Inflammatory macrophage (primary cell): ENCODE measurements at regions not wholly inside any gene's neighbourhood (a gene's known extent, or its start where the extent isn't known, plus 50 kb on each side); places are given as distances from the start of the nearest gene placed in this dataset.
"Not testable (repeated sequence)": the region's sequence is repeated elsewhere in the genome, so short reads cannot be mapped to it uniquely, and the experiment has no call there.

Experiments used
- DNase-seq, 2 donors: peaks; one replicate each; pipeline ENCODE4 v3.0.0-alpha.2; 2020 to 2022

- no peak for DNase-seq
Measured at GRCh38 chr5:116912221-116912620, 337.6 kb upstream of the SEMA6A start.

GRCh38 chr5:116911074-116911473 lies 336.5 kb upstream of the SEMA6A start:
- DNase-seq = no peak

- no peak for DNase-seq
Measured at GRCh38 chr5:116908537-116908936, 333.9 kb upstream of the SEMA6A start.

GRCh38 chr5:116905885-116906284 lies 331.3 kb upstream of the SEMA6A start:
- DNase-seq = no peak

GRCh38 chr5:116900793-116901192 lies 326.2 kb upstream of the SEMA6A start:
- DNase-seq = no peak

- DNase-seq = no peak
Measured at GRCh38 chr5:116898917-116899316, 324.3 kb upstream of the SEMA6A start.

GRCh38 chr5:116897291-116897690 lies 322.7 kb upstream of the SEMA6A start:
- no peak for DNase-seq

GRCh38 chr5:116896001-116896400 lies 321.4 kb upstream of the SEMA6A start:
- no peak for DNase-seq

- no peak for DNase-seq
Measured at GRCh38 chr5:116892993-116893392, 318.4 kb upstream of the SEMA6A start.

- no peak for DNase-seq
Measured at GRCh38 chr5:116887104-116887503, 312.5 kb upstream of the SEMA6A start.

GRCh38 chr5:116885825-116886224 lies 311.2 kb upstream of the SEMA6A start:
- no peak for DNase-seq

- no peak for DNase-seq
Measured at GRCh38 chr5:116883875-116884274, 309.3 kb upstream of the SEMA6A start.

GRCh38 chr5:116881921-116882531 lies 307.4 kb upstream of the SEMA6A start:
- DNase-seq = no peak

GRCh38 chr5:116880601-116881000 lies 306.0 kb upstream of the SEMA6A start:
- DNase-seq = no peak

GRCh38 chr5:116880150-116880549 lies 305.5 kb upstream of the SEMA6A start:
- DNase-seq = no peak

- no peak for DNase-seq
Measured at GRCh38 chr5:116876240-116876840, 301.7 kb upstream of the SEMA6A start.

GRCh38 chr5:116872986-116873385 lies 298.4 kb upstream of the SEMA6A start:
- DNase-seq = no peak

GRCh38 chr5:116872486-116872885 lies 297.9 kb upstream of the SEMA6A start:
- DNase-seq = no peak

- DNase-seq = not testable (repeated sequence)
Measured at GRCh38 chr5:116867825-116868224, 293.2 kb upstream of the SEMA6A start.

- no peak for DNase-seq
Measured at GRCh38 chr5:116865651-116866050, 291.0 kb upstream of the SEMA6A start.

- no peak for DNase-seq
Measured at GRCh38 chr5:116864838-116865190, 290.2 kb upstream of the SEMA6A start.

GRCh38 chr5:116864157-116864837 lies 289.7 kb upstream of the SEMA6A start:
- no peak for DNase-seq

- DNase-seq = no peak
Measured at GRCh38 chr5:116862632-116863455, 288.2 kb upstream of the SEMA6A start.
